Thymus (tissue), 11 donors: ENCODE measurements at regions not wholly inside any gene's neighbourhood (a gene's known extent, or its start where the extent isn't known, plus 50 kb on each side); places are given as distances from the start of the nearest gene placed in this dataset.

Source experiments
- DNase-seq, 9 donors: peaks; one replicate each; pipeline ENCODE4 v3.0.0-alpha.2; 2013; ENCODE audit warnings: low spot score in 9 of 9, low read depth in 6 of 9, missing footprints in 1 of 9
- H3K27ac ChIP-seq, 2 donors: one replicate each; pipeline ENCODE4 v1.5.1; 2013; ENCODE audit warnings: control low read depth in 1 of 2, low read depth in 1 of 2, low read length in 1 of 2, mild to moderate bottlenecking in 1 of 2, moderate library complexity in 1 of 2
- H3K27me3 ChIP-seq, 2 donors: one replicate each; pipeline ENCODE4 v1.5.1; 2013; ENCODE audit warnings: low read length in 1 of 2; ENCODE audit not compliant: control insufficient read depth in 2 of 2, insufficient read depth in 1 of 2
- H3K36me3 ChIP-seq, 2 donors: one replicate each; pipeline ENCODE4 v1.5.1; 2013; ENCODE audit warnings: low read length in 1 of 2, mild to moderate bottlenecking in 1 of 2, moderate library complexity in 1 of 2; ENCODE audit not compliant: control insufficient read depth in 2 of 2, insufficient read depth in 2 of 2
- H3K4me1 ChIP-seq, 2 donors: one replicate each; pipeline ENCODE4 v1.5.1; 2013; ENCODE audit warnings: low read length in 2 of 2; ENCODE audit not compliant: control insufficient read depth in 2 of 2, insufficient read depth in 2 of 2
- H3K4me3 ChIP-seq, 2 donors: one replicate each; pipeline ENCODE4 v1.5.1; 2013; ENCODE audit warnings: low read length in 2 of 2, control low read depth in 1 of 2, mild to moderate bottlenecking in 1 of 2
- H3K9me3 ChIP-seq, 2 donors: one replicate each; pipeline ENCODE4 v1.5.1; 2013; ENCODE audit warnings: low read length in 1 of 2, mild to moderate bottlenecking in 1 of 2; ENCODE audit not compliant: control insufficient read depth in 2 of 2, insufficient read depth in 1 of 2
- WGBS: extraction: QIAGEN DNeasy Blood & Tissue Kit; methylation state at CpG from one replicate; pipeline ENCODE4 v1.1.7; 2013; 5-methylcytosine and 5-hydroxymethylcytosine counted together
- donor health status: healthy.

- 88% methylated on average over 5 of the region's 5 CpGs for WGBS
- H3K9me3 ChIP-seq: no peaks in the 10 kb centered on the region
- no peak overlapping the region for H3K4me3 ChIP-seq
- H3K27me3 ChIP-seq: no peaks in the 10 kb centered on the region
- no peaks in the 10 kb centered on the region for H3K4me1 ChIP-seq
- DNase-seq: no peak
- H3K36me3 ChIP-seq: no peaks in the 10 kb centered on the region
- no peak overlapping the region for H3K27ac ChIP-seq
Measured at GRCh38 chr9:78502566-78502965, 205.6 kb downstream of the PSAT1 start.

GRCh38 chr9:78505546-78505945 lies 208.6 kb downstream of the PSAT1 start:
- Histone ChIP-seq H3K9me3 (no peaks in the 10 kb centered on the region), H3K4me3 (no peak overlapping the region), H3K27me3 (no peaks in the 10 kb centered on the region), H3K27ac (no peak overlapping the region), H3K36me3 (no peaks in the 10 kb centered on the region), H3K4me1 (no peaks in the 10 kb centered on the region)
- DNase-seq: no peak
- 98% methylated on average over 2 of the region's 2 CpGs for WGBS

GRCh38 chr9:78507037-78507436 lies 210.1 kb downstream of the PSAT1 start:
- no peak overlapping the region for H3K27ac ChIP-seq
- DNase-seq: no peak
- H3K9me3 ChIP-seq: peaks cover 0 to under 1% of the 10 kb centered on the region in 2 donors
- H3K36me3 ChIP-seq: no peaks in the 10 kb centered on the region
- H3K4me3 ChIP-seq: no peak overlapping the region
- no peaks in the 10 kb centered on the region for H3K27me3 ChIP-seq
- WGBS: 85% methylated on average over 5 of the region's 5 CpGs
- no peaks in the 10 kb centered on the region for H3K4me1 ChIP-seq

GRCh38 chr9:78510035-78510434 lies 213.1 kb downstream of the PSAT1 start:
- DNase-seq: no peak

GRCh38 chr9:78515108-78515507 lies 218.2 kb downstream of the PSAT1 start:
- H3K27me3 ChIP-seq: no peaks in the 10 kb centered on the region
- no peak overlapping the region for H3K4me3 ChIP-seq
- H3K36me3 ChIP-seq: no peaks in the 10 kb centered on the region
- H3K9me3 ChIP-seq: peaks cover 2 to 5% of the 10 kb centered on the region in 2 donors
- no peak overlapping the region for H3K27ac ChIP-seq
- no peaks in the 10 kb centered on the region for H3K4me1 ChIP-seq
- WGBS: 94% methylated on average over 1 of the region's 1 CpG
- no peak for DNase-seq

More at GRCh38 chr9:78510035-78510434, 213.1 kb downstream of the PSAT1 start:
- Histone ChIP-seq H3K36me3 (no peaks in the 10 kb centered on the region), H3K4me3 (no peak overlapping the region), H3K9me3 (peaks cover 0 to 1% of the 10 kb centered on the region in 2 donors), H3K27ac (no peak overlapping the region), H3K4me1 (no peaks in the 10 kb centered on the region), H3K27me3 (no peaks in the 10 kb centered on the region)
- 95% methylated on average over 4 of the region's 4 CpGs for WGBS

- WGBS: 98% methylated on average over 4 of the region's 4 CpGs
- no peak overlapping the region for H3K27ac ChIP-seq
- DNase-seq: no peak
- no peaks in the 10 kb centered on the region for H3K36me3 ChIP-seq
- H3K27me3 ChIP-seq: no peaks in the 10 kb centered on the region
- no peaks in the 10 kb centered on the region for H3K4me1 ChIP-seq
- peaks cover 1 to 9% of the 10 kb centered on the region in 2 donors for H3K9me3 ChIP-seq
- no peak overlapping the region for H3K4me3 ChIP-seq
Measured at GRCh38 chr9:78519786-78520185, 222.9 kb downstream of the PSAT1 start.

- Histone ChIP-seq H3K9me3 (peaks cover 1 to 9% of the 10 kb centered on the region in 2 donors), H3K27ac (no peak overlapping the region), H3K4me1 (no peaks in the 10 kb centered on the region), H3K27me3 (no peaks in the 10 kb centered on the region), H3K4me3 (no peak overlapping the region), H3K36me3 (no peaks in the 10 kb centered on the region)
- DNase-seq: no peak
Measured at GRCh38 chr9:78521680-78522079, 224.8 kb downstream of the PSAT1 start.

GRCh38 chr9:78525986-78526560 lies 229.1 kb downstream of the PSAT1 start:
- 96% methylated on average over 2 of the region's 2 CpGs for WGBS
- H3K9me3 ChIP-seq: no peaks in the 10 kb centered on the region
- H3K27me3 ChIP-seq: no peaks in the 10 kb centered on the region
- no peak overlapping the region for H3K27ac ChIP-seq
- no peak overlapping the region for H3K4me3 ChIP-seq
- H3K4me1 ChIP-seq: no peaks in the 10 kb centered on the region
- no peaks in the 10 kb centered on the region for H3K36me3 ChIP-seq
- DNase-seq: no peak

GRCh38 chr9:78533500-78533899 lies 236.6 kb downstream of the PSAT1 start:
- Histone ChIP-seq H3K27me3 (no peaks in the 10 kb centered on the region), H3K36me3 (no peaks in the 10 kb centered on the region), H3K4me3 (no peak overlapping the region), H3K4me1 (no peaks in the 10 kb centered on the region), H3K9me3 (no peaks in the 10 kb centered on the region), H3K27ac (no peak overlapping the region)
- WGBS: 94% methylated on average over 2 of the region's 2 CpGs
- DNase-seq: peak in 1 of 9 donors; percentile 1

- Histone ChIP-seq H3K9me3 (no peaks in the 10 kb centered on the region), H3K27ac (no peak overlapping the region), H3K27me3 (no peaks in the 10 kb centered on the region), H3K4me3 (no peak overlapping the region), H3K36me3 (no peaks in the 10 kb centered on the region), H3K4me1 (no peaks in the 10 kb centered on the region)
- WGBS: 97% methylated on average over 3 of the region's 3 CpGs
- DNase-seq: no peak
Measured at GRCh38 chr9:78539188-78539587, 242.3 kb downstream of the PSAT1 start.
